ENCODE measurements at regions not wholly inside any gene's neighbourhood (a gene's known extent, or its start where the extent isn't known, plus 50 kb on each side); places are given as distances from the start of the nearest gene placed in this dataset.

DNA sequence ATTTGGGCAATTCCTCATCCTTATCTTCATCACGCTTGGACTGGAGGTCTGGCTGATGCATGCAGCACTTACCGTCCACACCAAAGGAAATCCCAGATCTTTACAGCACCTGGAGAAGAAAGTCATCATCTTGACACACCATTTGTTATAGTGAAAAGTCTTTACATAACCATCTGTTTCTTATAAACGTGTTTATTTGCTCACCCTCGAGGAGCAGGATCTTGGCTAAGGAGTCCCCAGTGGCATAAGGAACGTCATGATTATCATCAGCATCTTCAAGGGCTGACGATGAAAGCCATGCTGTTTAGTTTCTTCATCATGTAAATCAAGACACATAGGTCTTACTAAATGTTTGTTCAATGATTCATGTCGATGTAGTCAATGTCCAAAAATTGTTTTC, 248.8 kb upstream of the ELAC2 start:
- H3K4me3 ChIP-seq (ENCODE audit: low read depth, low read length) = no peak overlapping the region
- peak; percentile 83 for DNase-seq (ENCODE audit: low read depth)
- TF ChIP-seq, protein P1, sequence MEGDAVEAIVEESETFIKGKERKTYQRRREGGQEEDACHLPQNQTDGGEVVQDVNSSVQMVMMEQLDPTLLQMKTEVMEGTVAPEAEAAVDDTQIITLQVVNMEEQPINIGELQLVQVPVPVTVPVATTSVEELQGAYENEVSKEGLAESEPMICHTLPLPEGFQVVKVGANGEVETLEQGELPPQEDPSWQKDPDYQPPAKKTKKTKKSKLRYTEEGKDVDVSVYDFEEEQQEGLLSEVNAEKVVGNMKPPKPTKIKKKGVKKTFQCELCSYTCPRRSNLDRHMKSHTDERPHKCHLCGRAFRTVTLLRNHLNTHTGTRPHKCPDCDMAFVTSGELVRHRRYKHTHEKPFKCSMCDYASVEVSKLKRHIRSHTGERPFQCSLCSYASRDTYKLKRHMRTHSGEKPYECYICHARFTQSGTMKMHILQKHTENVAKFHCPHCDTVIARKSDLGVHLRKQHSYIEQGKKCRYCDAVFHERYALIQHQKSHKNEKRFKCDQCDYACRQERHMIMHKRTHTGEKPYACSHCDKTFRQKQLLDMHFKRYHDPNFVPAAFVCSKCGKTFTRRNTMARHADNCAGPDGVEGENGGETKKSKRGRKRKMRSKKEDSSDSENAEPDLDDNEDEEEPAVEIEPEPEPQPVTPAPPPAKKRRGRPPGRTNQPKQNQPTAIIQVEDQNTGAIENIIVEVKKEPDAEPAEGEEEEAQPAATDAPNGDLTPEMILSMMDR (IDR thresholded peaks at IDR 0.05; ENCODE audit: insufficient read depth, low read length) = no peak

DNA sequence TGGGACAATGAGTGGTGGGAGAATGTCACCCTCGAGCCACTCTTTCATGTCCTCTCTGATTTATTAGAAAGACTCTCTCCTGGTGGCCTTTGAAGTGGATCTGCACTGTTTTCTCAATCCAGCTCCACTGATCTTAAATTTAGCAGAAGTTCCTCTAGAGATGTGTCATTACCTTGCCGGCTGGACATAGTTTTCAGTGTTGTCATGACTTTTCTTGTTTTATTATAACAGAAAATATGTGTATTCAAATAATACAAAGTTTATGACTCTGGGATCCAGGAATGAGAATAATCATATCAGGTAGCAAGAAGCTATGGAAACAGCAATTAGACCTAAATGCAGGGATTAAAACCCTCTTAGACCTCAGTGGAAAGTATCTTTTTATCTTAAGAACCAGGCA, 247.5 kb upstream of the ELAC2 start:
- TF ChIP-seq, protein P1 (IDR thresholded peaks at IDR 0.05; ENCODE audit: insufficient read depth, low read length) = no peak
- H3K4me3 ChIP-seq (ENCODE audit: low read depth, low read length) = no peak overlapping the region
- DNase-seq (ENCODE audit: low read depth) = peak; percentile 6

DNA sequence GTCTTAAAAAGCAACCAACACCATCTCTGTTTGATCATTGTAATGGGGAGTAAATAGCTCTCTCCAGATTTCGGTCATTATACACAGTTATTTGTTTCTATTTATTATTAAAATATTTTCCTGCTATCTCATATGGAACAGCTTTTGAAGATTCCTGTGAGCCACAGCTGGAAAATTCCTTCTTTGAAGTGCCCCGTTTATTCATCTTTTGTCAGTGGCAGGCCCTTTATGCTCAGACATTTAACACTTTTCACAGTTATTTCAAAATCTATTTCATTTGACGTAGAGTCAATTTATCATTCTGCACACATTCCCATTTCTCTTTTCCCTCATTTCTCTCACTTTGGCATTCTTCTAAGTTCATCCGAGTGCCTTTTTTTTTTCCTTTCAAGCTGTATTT, 245.9 kb upstream of the ELAC2 start:
- no peak for DNase-seq (ENCODE audit: low read depth)
- H3K4me3 ChIP-seq (ENCODE audit: low read depth, low read length) = no peak overlapping the region
- TF ChIP-seq, protein P1 (IDR thresholded peaks at IDR 0.05; ENCODE audit: insufficient read depth, low read length) = no peak

DNA sequence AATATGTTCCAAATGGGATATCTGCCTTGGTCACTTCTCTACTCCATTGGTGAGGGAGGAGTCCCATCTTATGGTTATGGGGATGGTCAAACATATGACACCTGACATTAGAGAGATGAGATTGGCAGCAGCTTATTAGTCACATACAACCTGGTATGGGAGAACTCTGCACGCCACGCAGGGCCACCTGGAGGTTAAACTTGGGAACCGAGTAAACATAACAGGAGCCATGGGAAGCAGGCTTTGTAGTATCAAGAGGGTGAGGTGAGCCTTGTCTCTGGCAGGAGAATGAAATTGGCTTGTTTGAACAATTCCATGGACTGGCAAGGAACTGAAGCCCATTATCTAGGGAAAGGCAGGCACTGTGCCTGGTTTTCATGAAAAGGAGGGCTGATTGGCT, 238.7 kb upstream of the ELAC2 start:
- DNase-seq (ENCODE audit: low read depth) = no peak
- TF ChIP-seq, protein P1 (IDR thresholded peaks at IDR 0.05; ENCODE audit: insufficient read depth, low read length) = no peak
- no peak overlapping the region for H3K4me3 ChIP-seq (ENCODE audit: low read depth, low read length)

DNA sequence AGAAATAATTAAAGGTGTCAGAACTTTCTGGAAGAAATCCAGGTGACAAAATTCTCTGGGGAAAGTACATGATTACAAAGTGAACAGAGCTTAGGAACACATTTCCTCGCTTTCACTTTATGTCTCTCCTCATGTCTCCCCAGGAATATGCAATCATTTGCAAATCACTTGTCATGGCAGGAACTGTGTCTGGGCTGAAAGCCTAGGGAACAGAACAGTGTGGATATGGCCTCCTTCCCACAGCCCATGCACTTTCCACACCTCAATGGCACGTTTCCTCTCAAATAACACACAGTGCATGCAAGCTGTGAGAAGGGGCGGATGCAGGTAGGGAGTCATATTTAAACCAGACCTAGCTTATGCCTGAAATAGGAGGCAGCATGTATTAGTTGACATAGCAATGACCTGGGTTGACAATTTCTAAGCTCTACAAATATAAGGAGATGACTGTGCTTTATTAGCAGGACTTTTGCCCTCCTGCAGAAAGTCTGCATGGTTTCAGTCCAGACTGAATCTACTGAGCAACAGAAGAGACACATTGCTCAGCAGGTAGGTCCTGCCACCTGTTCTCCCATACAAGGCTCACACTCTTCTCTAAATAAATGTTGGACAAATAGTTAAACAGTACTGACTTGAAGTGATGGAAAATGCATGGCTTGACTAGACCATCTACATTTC, 236.0 kb upstream of the ELAC2 start:
- TF ChIP-seq, protein P1 (IDR thresholded peaks at IDR 0.05; ENCODE audit: insufficient read depth, low read length) = no peak

DNA sequence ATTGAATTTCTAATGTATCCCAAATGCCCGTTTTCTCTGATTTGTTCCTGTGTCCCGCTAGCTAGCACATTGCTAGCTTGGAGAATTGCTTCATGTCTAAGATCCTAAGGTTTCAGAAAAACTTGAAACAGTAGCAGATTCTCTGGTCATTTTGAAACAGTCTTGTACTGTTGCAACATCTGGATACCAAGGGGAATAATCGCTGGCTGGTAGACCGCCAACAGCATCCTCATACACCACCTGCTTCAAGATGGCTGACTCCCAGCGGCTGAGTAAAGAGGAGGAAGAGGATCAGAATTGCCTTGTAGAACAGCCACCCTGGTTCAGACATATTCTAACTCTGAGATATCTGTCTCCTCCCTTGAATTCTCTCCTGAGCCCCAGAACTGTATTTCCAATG, 226.7 kb upstream of the ELAC2 start:
- peak; percentile 15 for DNase-seq (ENCODE audit: low read depth)
- no peak overlapping the region for H3K4me3 ChIP-seq (ENCODE audit: low read depth, low read length)
- TF ChIP-seq, protein P1 (IDR thresholded peaks at IDR 0.05; ENCODE audit: insufficient read depth, low read length) = no peak

More for the DNA sequence above, 236.0 kb upstream of the ELAC2 start:
- H3K4me3 ChIP-seq (ENCODE audit: low read depth, low read length) = no peak overlapping the region
- no peak for DNase-seq (ENCODE audit: low read depth)

DNA sequence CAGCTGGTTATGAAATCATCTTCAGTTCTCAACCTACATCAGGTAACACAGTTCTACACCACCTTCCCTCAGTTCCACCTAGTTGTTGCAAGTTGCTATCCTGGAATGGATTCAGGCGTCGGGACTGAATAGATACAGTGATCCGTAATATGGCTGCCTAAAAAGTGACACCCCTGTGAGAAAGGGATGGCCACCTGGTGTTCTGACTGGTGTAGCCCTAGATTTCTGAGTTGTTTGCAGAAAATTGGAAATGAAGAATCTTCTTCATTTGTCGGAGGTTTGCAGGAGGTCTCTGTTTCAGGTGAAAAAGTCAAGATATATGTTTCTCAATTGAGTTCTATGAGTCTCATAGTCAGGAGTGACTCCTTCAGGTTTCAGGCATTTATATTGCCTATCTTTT, 225.8 kb upstream of the ELAC2 start:
- TF ChIP-seq, protein P1 (IDR thresholded peaks at IDR 0.05; ENCODE audit: insufficient read depth, low read length) = no peak
- H3K4me3 ChIP-seq (ENCODE audit: low read depth, low read length) = no peak overlapping the region
- DNase-seq (ENCODE audit: low read depth) = no peak
